H9 (cell line): ENCODE measurements at regions not wholly inside any gene's neighbourhood (a gene's known extent, or its start where the extent isn't known, plus 50 kb on each side); places are given as distances from the start of the nearest gene placed in this dataset.

Source experiments
- DNase-seq: peaks from one replicate; pipeline ENCODE4 v3.0.0-alpha.2; 2017
- H2AFZ ChIP-seq: one replicate; pipeline ENCODE4 v1.6.1; 2013; ENCODE audit warnings: mild to moderate bottlenecking, low read length, control low read depth, moderate library complexity
- H2AK5ac ChIP-seq: 2 replicates; pipeline ENCODE4 v1.6.1; 2013; ENCODE audit warnings: low read length, control low read depth, mixed read lengths; ENCODE audit not compliant: insufficient read length
- H2BK120ac ChIP-seq: one replicate; pipeline ENCODE4 v1.6.1; 2013; ENCODE audit warnings: low read depth, mild to moderate bottlenecking, low read length, control low read depth, inconsistent platforms; ENCODE audit not compliant: poor library complexity, severe bottlenecking
- H2BK12ac ChIP-seq: 2 replicates; pipeline ENCODE4 v1.6.1; 2013; ENCODE audit warnings: low read length, control low read depth, mixed read lengths, low read depth; ENCODE audit not compliant: insufficient read length
- H2BK15ac ChIP-seq: 2 replicates; pipeline ENCODE4 v1.6.1; 2013; ENCODE audit warnings: low read depth, low read length, control low read depth
- H2BK20ac ChIP-seq: one replicate; pipeline ENCODE4 v1.6.1; 2013; ENCODE audit warnings: low read depth, mild to moderate bottlenecking, low read length, control low read depth, inconsistent platforms; ENCODE audit not compliant: poor library complexity, severe bottlenecking
- H2BK5ac ChIP-seq: 2 replicates; pipeline ENCODE4 v1.6.1; 2013; ENCODE audit warnings: low read length, control low read depth, mixed read lengths; ENCODE audit not compliant: insufficient read length
- H3K14ac ChIP-seq: 2 replicates; pipeline ENCODE4 v1.6.1; 2013; ENCODE audit warnings: low read length, control low read depth; ENCODE audit not compliant: insufficient read depth
- H3K18ac ChIP-seq: 2 replicates; pipeline ENCODE4 v1.6.1; 2013; ENCODE audit warnings: low read depth, mild to moderate bottlenecking, mixed read lengths, low read length, control low read depth; ENCODE audit not compliant: insufficient read length
- H3K23ac ChIP-seq: 2 replicates; pipeline ENCODE4 v1.6.1; 2013; ENCODE audit warnings: low read length, control low read depth, mixed read lengths, low read depth; ENCODE audit not compliant: insufficient read length
- H3K23me2 ChIP-seq: 2 replicates; pipeline ENCODE4 v1.6.1; 2013; ENCODE audit warnings: low read depth, mild to moderate bottlenecking, mixed read lengths, low read length, control low read depth; ENCODE audit not compliant: insufficient read length, poor library complexity, severe bottlenecking
- H3K27ac ChIP-seq: 2 replicates; pipeline ENCODE4 v1.5.1; 2013; ENCODE audit warnings: low read length, control low read depth, mixed read lengths, low read depth; ENCODE audit not compliant: insufficient read length
- H3K27me3 ChIP-seq: 2 replicates; pipeline ENCODE4 v1.6.1; 2013; ENCODE audit warnings: low read length, control low read depth, inconsistent platforms; ENCODE audit not compliant: insufficient read depth
- H3K4ac ChIP-seq: 2 replicates; pipeline ENCODE4 v1.6.1; 2013; ENCODE audit warnings: low read depth, mild to moderate bottlenecking, control low read depth, inconsistent platforms, low read length, moderate library complexity
- H3K4me1 ChIP-seq: 2 replicates; pipeline ENCODE4 v1.6.1; 2013; ENCODE audit warnings: low read length, control low read depth, inconsistent platforms; ENCODE audit not compliant: insufficient read depth
- H3K4me2 ChIP-seq: 2 replicates; pipeline ENCODE4 v1.6.1; 2013; ENCODE audit warnings: low read length, control low read depth, mixed read lengths; ENCODE audit not compliant: insufficient read length, insufficient read depth
- H3K56ac ChIP-seq: 2 replicates; pipeline ENCODE4 v1.6.1; 2013; ENCODE audit warnings: low read depth, mild to moderate bottlenecking, mixed read lengths, low read length, control low read depth; ENCODE audit not compliant: insufficient read length
- H3K79me1 ChIP-seq: 2 replicates; pipeline ENCODE4 v1.6.1; 2013; ENCODE audit warnings: low read depth, mild to moderate bottlenecking, moderate library complexity, low read length, control low read depth, inconsistent platforms; ENCODE audit not compliant: insufficient read depth, poor library complexity, severe bottlenecking
- H3K79me2 ChIP-seq: 2 replicates; pipeline ENCODE4 v1.6.1; 2013; ENCODE audit warnings: low read length, control low read depth, inconsistent platforms; ENCODE audit not compliant: insufficient read depth
- H3K9ac ChIP-seq: 2 replicates; pipeline ENCODE4 v1.6.1; 2013; ENCODE audit warnings: low read length, control low read depth, mixed read lengths; ENCODE audit not compliant: insufficient read length; ENCODE audit errors: extremely low read depth
- H3K9me3 ChIP-seq: one replicate; pipeline ENCODE4 v1.6.1; 2013; ENCODE audit warnings: low read depth, low read length, inconsistent platforms; ENCODE audit not compliant: control insufficient read depth
- H3T11ph ChIP-seq: one replicate; pipeline ENCODE4 v1.6.1; 2013; ENCODE audit warnings: mild to moderate bottlenecking, low read length, control low read depth, inconsistent platforms
- H4K20me1 ChIP-seq: one replicate; pipeline ENCODE4 v1.6.1; 2013; ENCODE audit not compliant: control insufficient read depth, insufficient read length, insufficient read depth
- H4K5ac ChIP-seq: 2 replicates; pipeline ENCODE4 v1.6.1; 2013; ENCODE audit warnings: low read depth, mild to moderate bottlenecking, mixed read lengths, low read length, control low read depth; ENCODE audit not compliant: insufficient read length
- H4K8ac ChIP-seq: replicated peaks from 2 replicates; pipeline ENCODE4 v1.6.1; 2013; ENCODE audit warnings: low read length, control low read depth, mixed read lengths, low read depth; ENCODE audit not compliant: insufficient read length
- H4K91ac ChIP-seq: 2 replicates; pipeline ENCODE4 v1.6.1; 2013; ENCODE audit warnings: low read depth, mild to moderate bottlenecking, moderate library complexity, mixed read lengths, low read length, control low read depth; ENCODE audit not compliant: insufficient read length
- H3K27ac Mint-ChIP-seq, 3 experiments: 2 replicates in 2 of 3; 3 replicates in 1 of 3; pipeline ENCODE4 v1.8.0; 2020 to 2021; ENCODE audit warnings: mixed read lengths in 3 of 3, mild to moderate bottlenecking in 1 of 3, moderate library complexity in 1 of 3
- H3K27me3 Mint-ChIP-seq: 2 replicates; pipeline ENCODE4 v1.8.0; 2021; ENCODE audit warnings: low read depth, mild to moderate bottlenecking, moderate library complexity, mixed read lengths
- H3K36me3 Mint-ChIP-seq, 3 experiments: 2 replicates in 2 of 3; 3 replicates in 1 of 3; pipeline ENCODE4 v1.8.0; 2020 to 2021; ENCODE audit warnings: low read depth in 3 of 3, mixed read lengths in 3 of 3; ENCODE audit not compliant: insufficient read depth in 1 of 3
- H3K4me1 Mint-ChIP-seq, 2 experiments: 2 replicates each; pipeline ENCODE4 v1.8.0; 2020; ENCODE audit warnings: mixed read lengths in 2 of 2
- H3K4me3 Mint-ChIP-seq, 2 experiments: 2 replicates in 1 of 2; 3 replicates in 1 of 2; pipeline ENCODE4 v1.8.0; 2020 to 2021; ENCODE audit warnings: mild to moderate bottlenecking in 2 of 2, mixed read lengths in 2 of 2, moderate library complexity in 1 of 2
- H3K9me3 Mint-ChIP-seq, 2 experiments: 2 replicates in 1 of 2; 3 replicates in 1 of 2; pipeline ENCODE4 v1.8.0; 2020; ENCODE audit warnings: mild to moderate bottlenecking in 2 of 2, mixed read lengths in 2 of 2, moderate library complexity in 1 of 2
- CTCF ChIP-seq: fragments of 200-600 bp; sonication (generic); conservative IDR thresholded peaks from 3 replicates; pipeline ENCODE4 v1.8.0; 2021; ENCODE audit warnings: antibody characterized with exemption, mild to moderate bottlenecking
- whole genome bisulfite sequencing: extraction: QIAGEN DNeasy Blood & Tissue Kit; methylation state at CpG from one replicate; pipeline ENCODE4 v1.1.7; 2013; ENCODE audit warnings: missing lambda C conversion rate, low lambda C conversion rate, mixed read lengths; ENCODE audit not compliant: insufficient read length; ENCODE audit errors: extremely low coverage; 5-methylcytosine and 5-hydroxymethylcytosine counted together

GRCh38 chr1:58006421-58007046 lies 540.0 kb downstream of the OMA1 start:
- Histone ChIP-seq H2BK5ac (no peak overlapping the region), H3K14ac (no peak overlapping the region), H3T11ph (no peak overlapping the region), H3K18ac (no peak overlapping the region), H3K23ac (no peak overlapping the region), H2BK12ac (no peak overlapping the region), H3K4ac (no peak overlapping the region), H3K9ac (no peak overlapping the region), H3K4me2 (peak overlapping the region; percentile 0), H4K8ac (no peak overlapping the region), H3K9me3 (no peaks in the 10 kb centered on the region), H4K91ac (no peak overlapping the region), H4K20me1 (no peaks in the 10 kb centered on the region), H3K56ac (no peak overlapping the region), H4K5ac (no peak overlapping the region), H3K79me1 (no peaks in the 10 kb centered on the region), H3K27ac (peak overlapping the region; percentile 59), H3K4me1 (peaks cover 25% of the 10 kb centered on the region; the same call in 1 of the 2 replicates), H2AK5ac (no peak overlapping the region), H2BK20ac (no peak overlapping the region), H2BK120ac (no peak overlapping the region), H2BK15ac (no peak overlapping the region), H3K23me2 (no peaks in the 10 kb centered on the region), H3K27me3 (no peaks in the 10 kb centered on the region), H2AFZ (no peak overlapping the region), H3K79me2 (no peaks in the 10 kb centered on the region)
- WGBS = no CpG with 5 or more reads among the region's 4 CpGs
- H3K27me3 Mint-ChIP-seq = no peaks in the 10 kb centered on the region
- no peak overlapping the region; a peak in 1 of 5 replicates for H3K4me3 Mint-ChIP-seq
- DNase-seq = peak; percentile 90
- H3K9me3 Mint-ChIP-seq = no peaks in the 10 kb centered on the region
- H3K27ac Mint-ChIP-seq = peak overlapping the region; percentile 34 to 85 (median 63); a peak in 5 of 7 replicates
- no peak for TF ChIP-seq CTCF
- H3K36me3 Mint-ChIP-seq = no peaks in the 10 kb centered on the region; a peak in 1 of 7 replicates
- H3K4me1 Mint-ChIP-seq = peaks cover 75 to 81% of the 10 kb centered on the region in 2 experiments
